NT2/D1 (cell line): ENCODE measurements at regions not wholly inside any gene's neighbourhood (a gene's known extent, or its start where the extent isn't known, plus 50 kb on each side); places are given as distances from the start of the nearest gene placed in this dataset.

Experiments
- DNase-seq: peaks from one replicate; pipeline ENCODE4 v3.0.0-alpha.2; 2011; ENCODE audit warnings: low read depth, low spot score
- H3K27me3 ChIP-seq: 2 replicates; pipeline ENCODE4 v1.6.0; 2011; ENCODE audit warnings: mild to moderate bottlenecking; ENCODE audit not compliant: insufficient read length, insufficient read depth
- H3K36me3 ChIP-seq: 2 replicates; pipeline ENCODE4 v1.6.1; 2011; ENCODE audit warnings: mild to moderate bottlenecking, low read length, mixed read lengths; ENCODE audit not compliant: insufficient read depth, insufficient read length
- H3K4me1 ChIP-seq: 2 replicates; pipeline ENCODE4 v1.5.1; 2011; ENCODE audit not compliant: insufficient read depth, insufficient read length
- H3K4me3 ChIP-seq: 2 replicates; pipeline ENCODE4 v1.5.1; 2011; ENCODE audit warnings: low read depth; ENCODE audit not compliant: insufficient read length
- H3K9ac ChIP-seq: 2 replicates; pipeline ENCODE4 v1.6.0; 2011; ENCODE audit warnings: low read depth; ENCODE audit not compliant: insufficient read length
- H3K9me3 ChIP-seq: 2 replicates; pipeline ENCODE4 v1.5.1; 2011; ENCODE audit warnings: mild to moderate bottlenecking, low read length; ENCODE audit not compliant: insufficient read depth
- SUZ12 ChIP-seq: IDR thresholded peaks from 2 replicates; pipeline ENCODE4 v1.6.1; 2011; ENCODE audit not compliant: insufficient read length, insufficient read depth; ENCODE audit errors: extremely low read depth
- YY1 ChIP-seq: IDR thresholded peaks from 2 replicates; pipeline ENCODE4 v1.6.1; 2011; ENCODE audit not compliant: insufficient read length, insufficient read depth
- ZNF274 ChIP-seq: IDR thresholded peaks from 2 replicates; pipeline ENCODE4 v1.6.1; 2011; ENCODE audit warnings: mild to moderate bottlenecking, low read depth, low read length

DNA sequence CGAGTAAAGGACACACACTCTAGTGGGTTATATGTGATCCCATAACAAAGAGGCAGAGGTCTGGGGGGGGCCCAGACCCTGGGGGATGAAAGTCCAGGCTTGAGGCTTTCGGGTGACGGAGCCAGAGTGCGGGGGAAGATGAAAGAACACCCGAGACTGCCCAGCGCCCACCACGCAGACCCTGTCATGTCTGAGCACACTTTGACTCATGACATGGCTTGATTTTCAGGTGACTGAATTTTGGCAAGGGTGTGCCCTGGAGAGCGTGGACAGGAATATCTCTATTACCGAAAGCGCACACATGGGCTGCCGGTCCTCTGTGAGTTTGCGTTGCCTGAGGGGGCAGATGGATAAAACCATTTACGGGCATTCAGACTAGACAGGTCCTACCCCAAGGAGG lies 192.0 kb upstream of the SOX1 start:
- Histone ChIP-seq H3K9ac (no peak overlapping the region), H3K4me3 (no peak overlapping the region), H3K4me1 (no peaks in the 10 kb centered on the region), H3K27me3 (no peaks in the 10 kb centered on the region), H3K36me3 (no peaks in the 10 kb centered on the region), H3K9me3 (no peaks in the 10 kb centered on the region; the same call in 1 of the 2 replicates)
- TF ChIP-seq SUZ12: no peak
- TF ChIP-seq ZNF274: no peak
- no peak for TF ChIP-seq YY1
- DNase-seq: no peak

DNA sequence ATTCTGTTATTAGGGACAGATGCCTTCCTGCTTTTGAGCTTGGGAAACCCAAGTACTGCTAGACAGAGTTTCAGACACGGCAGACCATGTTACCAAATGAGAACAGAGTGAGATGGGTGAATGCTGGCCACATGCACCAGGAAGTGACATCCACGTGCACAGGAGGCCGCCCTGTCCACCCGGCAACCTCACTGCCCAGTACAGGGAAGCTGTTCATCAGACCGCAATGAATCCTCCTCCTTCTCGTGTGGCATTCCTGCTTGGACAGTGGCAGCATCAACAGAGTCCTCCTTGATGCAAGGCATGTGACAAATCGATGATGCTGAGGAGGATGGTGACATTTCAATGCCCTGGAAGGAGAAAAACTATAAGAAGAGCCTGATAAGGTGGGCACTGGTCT lies 191.0 kb upstream of the SOX1 start:
- no peak overlapping the region for H3K9ac ChIP-seq
- TF ChIP-seq SUZ12 (no peak), ZNF274 (no peak), YY1 (no peak)
- no peaks in the 10 kb centered on the region; the same call in 1 of the 2 replicates for H3K9me3 ChIP-seq
- H3K36me3 ChIP-seq: no peaks in the 10 kb centered on the region
- no peak for DNase-seq
- H3K27me3 ChIP-seq: no peaks in the 10 kb centered on the region
- no peaks in the 10 kb centered on the region for H3K4me1 ChIP-seq
- H3K4me3 ChIP-seq: no peak overlapping the region

DNA sequence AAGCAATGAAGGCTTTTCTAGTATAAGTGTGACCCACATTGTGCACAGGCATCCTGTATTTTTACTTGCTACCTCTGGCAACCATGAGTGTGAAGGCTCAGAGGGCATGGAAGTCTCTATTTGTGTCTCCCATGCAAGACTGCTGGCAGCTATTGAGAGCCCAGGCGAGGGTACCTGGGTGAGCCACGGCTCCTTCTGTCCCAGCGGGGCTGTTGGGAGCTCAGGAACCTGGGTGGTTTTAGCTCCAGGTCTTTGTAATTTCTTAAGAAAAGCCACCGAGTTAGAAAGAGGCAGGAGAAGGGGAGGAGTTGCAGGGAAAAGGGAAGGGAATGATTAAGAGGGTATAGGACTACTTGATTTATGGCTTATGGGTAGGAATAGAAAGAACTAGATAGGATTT lies 190.4 kb upstream of the SOX1 start:
- no peaks in the 10 kb centered on the region; the same call in 1 of the 2 replicates for H3K9me3 ChIP-seq
- no peaks in the 10 kb centered on the region for H3K36me3 ChIP-seq
- TF ChIP-seq ZNF274: no peak
- TF ChIP-seq SUZ12: no peak
- no peak for TF ChIP-seq YY1
- H3K27me3 ChIP-seq: no peaks in the 10 kb centered on the region
- H3K4me1 ChIP-seq: no peaks in the 10 kb centered on the region
- H3K4me3 ChIP-seq: no peak overlapping the region
- no peak overlapping the region for H3K9ac ChIP-seq
- no peak for DNase-seq

DNA sequence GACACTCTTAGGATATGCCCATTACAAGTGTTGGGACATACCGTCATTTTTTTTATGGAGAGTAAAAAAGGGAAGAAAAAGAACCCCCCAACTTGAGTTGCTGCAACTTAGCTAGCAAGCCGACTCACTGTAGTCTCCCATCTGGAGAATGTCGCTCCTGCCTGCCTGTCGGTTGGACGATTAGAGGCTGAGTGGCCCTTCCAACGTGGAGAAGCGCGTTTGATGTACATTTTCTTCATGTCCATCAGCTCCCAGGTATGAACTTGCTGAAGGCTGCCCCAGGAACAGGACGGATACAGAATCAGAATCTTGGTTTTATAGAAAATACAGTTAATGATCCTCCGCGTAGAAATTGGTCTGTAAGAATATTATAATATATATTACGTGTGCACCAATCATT lies 189.0 kb upstream of the SOX1 start:
- H3K4me3 ChIP-seq: no peak overlapping the region
- no peaks in the 10 kb centered on the region for H3K27me3 ChIP-seq
- H3K4me1 ChIP-seq: no peaks in the 10 kb centered on the region
- no peaks in the 10 kb centered on the region; the same call in 1 of the 2 replicates for H3K9me3 ChIP-seq
- DNase-seq: no peak
- no peak overlapping the region for H3K9ac ChIP-seq
- no peak for TF ChIP-seq ZNF274
- no peak for TF ChIP-seq SUZ12
- TF ChIP-seq YY1: no peak
- no peaks in the 10 kb centered on the region for H3K36me3 ChIP-seq

DNA sequence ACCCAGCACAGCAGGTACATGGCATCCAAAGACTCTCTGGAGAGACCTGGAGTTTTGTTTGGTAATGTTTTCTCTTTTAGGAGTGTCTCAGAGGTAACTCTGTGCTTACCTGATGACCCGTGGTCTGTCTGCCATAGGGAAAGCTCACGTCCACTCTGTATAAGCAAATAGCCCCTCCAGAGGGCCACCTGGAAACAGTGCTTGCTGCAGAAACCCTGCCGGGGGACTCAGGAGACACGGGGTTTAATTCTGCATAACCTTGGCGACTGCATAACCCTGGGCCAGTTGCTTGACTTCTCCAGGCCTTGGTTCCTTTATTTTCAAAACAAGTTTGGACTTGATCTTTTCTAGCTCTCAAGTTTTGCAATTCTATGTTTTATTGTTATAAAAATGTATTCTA lies 187.2 kb upstream of the SOX1 start:
- Histone ChIP-seq H3K4me3 (no peak overlapping the region), H3K27me3 (no peaks in the 10 kb centered on the region), H3K9ac (no peak overlapping the region), H3K36me3 (no peaks in the 10 kb centered on the region), H3K4me1 (no peaks in the 10 kb centered on the region), H3K9me3 (no peaks in the 10 kb centered on the region)
- TF ChIP-seq ZNF274 (no peak), SUZ12 (no peak), YY1 (no peak)
- no peak for DNase-seq

DNA sequence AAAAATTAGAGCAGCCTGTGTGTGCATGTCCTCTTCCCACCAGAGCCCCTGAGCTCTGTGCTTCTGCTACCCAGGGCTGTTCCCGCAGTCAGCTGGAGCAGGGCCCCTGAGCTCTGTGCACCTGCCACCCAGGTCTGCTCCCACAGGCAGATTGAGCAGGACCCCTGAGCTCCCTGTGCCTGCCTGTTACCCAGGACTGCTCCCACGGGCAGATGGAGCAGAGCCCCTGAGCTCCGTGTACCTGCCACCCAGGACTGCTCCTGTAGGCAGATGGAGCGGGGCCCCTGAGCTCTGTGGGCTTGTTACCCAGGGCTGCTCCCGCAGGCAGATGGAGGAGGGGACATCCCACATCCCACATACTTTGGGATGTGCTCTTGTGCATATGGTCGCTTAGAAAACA lies 186.8 kb upstream of the SOX1 start:
- Histone ChIP-seq H3K36me3 (no peaks in the 10 kb centered on the region), H3K9me3 (no peaks in the 10 kb centered on the region), H3K4me3 (no peak overlapping the region), H3K4me1 (no peaks in the 10 kb centered on the region), H3K9ac (no peak overlapping the region), H3K27me3 (no peaks in the 10 kb centered on the region)
- no peak for DNase-seq
- TF ChIP-seq SUZ12: no peak
- TF ChIP-seq YY1: no peak
- TF ChIP-seq ZNF274: no peak

DNA sequence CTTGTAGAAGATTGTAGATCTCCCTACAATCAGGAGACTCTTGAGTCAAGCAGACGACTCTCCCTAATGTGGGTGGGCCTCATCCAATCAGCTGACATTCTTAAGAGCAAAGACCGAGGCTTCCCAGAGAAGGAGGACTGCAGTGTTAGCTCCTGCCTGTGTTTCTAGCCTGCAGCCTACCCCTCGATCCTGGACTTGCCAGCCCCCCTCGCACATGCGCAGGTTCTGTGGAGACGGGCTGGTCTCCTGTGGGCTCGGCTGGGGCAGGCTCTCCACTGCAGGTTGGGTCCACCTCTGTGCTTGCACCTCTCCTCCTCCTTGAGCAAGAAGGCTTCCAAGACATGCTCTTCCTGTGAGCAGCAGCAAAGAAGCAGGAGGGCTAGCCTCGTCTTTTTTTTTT lies 185.2 kb upstream of the SOX1 start:
- H3K4me3 ChIP-seq: no peak overlapping the region
- H3K9me3 ChIP-seq: no peaks in the 10 kb centered on the region
- no peak overlapping the region for H3K9ac ChIP-seq
- H3K4me1 ChIP-seq: no peaks in the 10 kb centered on the region
- H3K27me3 ChIP-seq: no peaks in the 10 kb centered on the region
- TF ChIP-seq YY1 (no peak), SUZ12 (no peak), ZNF274 (no peak)
- H3K36me3 ChIP-seq: no peaks in the 10 kb centered on the region
- no peak for DNase-seq
